Suprapubic skin (tissue), 4 donors: ENCODE measurements at regions not wholly inside any gene's neighbourhood (a gene's known extent, or its start where the extent isn't known, plus 50 kb on each side); places are given as distances from the start of the nearest gene placed in this dataset.

Experiments used
- CTCF ChIP-seq, 2 donors: fragments of 200-600 bp in 1 of 2; fragments of 450-650 bp in 1 of 2; sonication (generic) in 1 of 2; IDR thresholded peaks; one replicate each; pipeline ENCODE4 v1.5.1; 2016 to 2019; ENCODE audit warnings: antibody characterized with exemption in 2 of 2, mild to moderate bottlenecking in 1 of 2, moderate library complexity in 1 of 2
- EP300 ChIP-seq: sonication (generic); formaldehyde crosslinking; IDR thresholded peaks from one replicate; pipeline ENCODE4 v1.6.1; 2017; ENCODE audit warnings: antibody characterized with exemption
- POLR2AphosphoS5 ChIP-seq, 3 donors: sonication (generic); formaldehyde crosslinking; IDR thresholded peaks; one replicate each; pipeline ENCODE4 v1.6.1; 2017; ENCODE audit warnings: antibody characterized with exemption in 3 of 3

- TF ChIP-seq CTCF (IDR thresholded peaks at IDR 0.05) = no peak
- no peak for TF ChIP-seq EP300
- no peak for TF ChIP-seq POLR2AphosphoS5 (IDR thresholded peaks at IDR 0.05)
These were observed 413.3 kb downstream of the PRDM5 start for GRCh38 chr4:120509222-120509621.
